Endothelial cell of umbilical vein (primary cell): ENCODE measurements at regions not wholly inside any gene's neighbourhood (a gene's known extent, or its start where the extent isn't known, plus 50 kb on each side); places are given as distances from the start of the nearest gene placed in this dataset.

ENCODE experiments used
- BruUV-seq: library from RNA; stranded (reverse); fragments of 400-500 nt; replicated peaks from 2 replicates; lab custom pipeline; 2021; lab: Mats Ljungman, UMichigan
- CTCF ChIA-PET: fragments of 300-600, 350-600 bp; sonication (Branson Sonifier 250); formaldehyde crosslinking; loops from one replicate; lab custom pipeline; 2021; ENCODE audit warnings: antibody characterized with exemption, inconsistent platforms; lab: Charles Lee
- POLR2A ChIA-PET: fragments of 300-600, 350-600 bp; sonication (Branson Sonifier 250); formaldehyde crosslinking; loops from one replicate; lab custom pipeline; 2021; ENCODE audit warnings: antibody characterized with exemption, inconsistent platforms; lab: Charles Lee
- DNase-seq: peaks from one replicate; pipeline ENCODE4 v3.0.0-alpha.2; 2011; ENCODE audit warnings: low read depth, low spot score
- FAIRE-seq: peaks from 2 replicates; lab custom pipeline; 2011; peaks lifted over from hg19 to GRCh38; lab: Jason Lieb, UNC
- H2AFZ ChIP-seq: 2 replicates; pipeline ENCODE4 v1.6.0; 2012; ENCODE audit warnings: low read depth, low read length, control low read depth, inconsistent platforms
- H3K27ac ChIP-seq: 2 replicates; pipeline ENCODE4 v1.5.1; 2011; ENCODE audit warnings: low read depth, mild to moderate bottlenecking, control low read depth, low read length, moderate library complexity; ENCODE audit not compliant: insufficient read depth
- H3K27me3 ChIP-seq, 2 experiments: 2 replicates each; pipeline versions ENCODE4 v1.6.0 to v1.6.1; 2011; ENCODE audit warnings: low read length in 2 of 2, mixed read lengths in 1 of 2; ENCODE audit not compliant: control insufficient read depth in 2 of 2, insufficient read depth in 2 of 2
- H3K36me3 ChIP-seq, 2 experiments: 2 replicates in 1 of 2; 3 replicates in 1 of 2; pipeline ENCODE4 v1.5.1; 2011; ENCODE audit warnings: low read length in 2 of 2, mild to moderate bottlenecking in 1 of 2, moderate library complexity in 1 of 2; ENCODE audit not compliant: control insufficient read depth in 2 of 2, insufficient read depth in 2 of 2; ENCODE audit errors: extremely low read depth in 1 of 2
- H3K4me1 ChIP-seq: 3 replicates; pipeline ENCODE4 v1.5.1; 2011; ENCODE audit warnings: mild to moderate bottlenecking, low read length; ENCODE audit not compliant: control insufficient read depth, insufficient read depth; ENCODE audit errors: extremely low read depth
- H3K4me2 ChIP-seq: 2 replicates; pipeline ENCODE4 v1.6.1; 2011; ENCODE audit warnings: low read length, control low read depth, mixed read lengths; ENCODE audit not compliant: insufficient read depth
- H3K4me3 ChIP-seq, 3 experiments: fragments of 200-600 bp in 1 of 3; sonication (generic), shearing (Covaris generic) in 1 of 3; replicated peaks in 1 of 3; 2 replicates each; pipeline ENCODE4 v1.5.1; 2011 to 2016; ENCODE audit warnings: control low read depth in 3 of 3, low read length in 3 of 3, mild to moderate bottlenecking in 2 of 3, inconsistent platforms in 1 of 3, low read depth in 1 of 3, moderate library complexity in 1 of 3; ENCODE audit not compliant: insufficient read depth in 1 of 3
- H3K79me2 ChIP-seq: 2 replicates; pipeline ENCODE4 v1.6.0; 2012; ENCODE audit warnings: low read length, inconsistent platforms; ENCODE audit not compliant: control insufficient read depth, insufficient read depth
- H3K9ac ChIP-seq: replicated peaks from 2 replicates; pipeline ENCODE3; 2011; ENCODE audit warnings: low read length, control low read depth; ENCODE audit not compliant: insufficient read depth; ENCODE audit errors: extremely low read depth
- H3K9me1 ChIP-seq: replicated peaks from 3 replicates; pipeline ENCODE4 v1.6.0; 2011; ENCODE audit warnings: mild to moderate bottlenecking, low read length; ENCODE audit not compliant: control insufficient read depth, insufficient read depth; ENCODE audit errors: extremely low read depth
- H3K9me3 ChIP-seq: replicated peaks from 2 replicates; pipeline ENCODE4 v1.5.1; 2012; ENCODE audit warnings: low read length, inconsistent platforms; ENCODE audit not compliant: control insufficient read depth, insufficient read depth
- H4K20me1 ChIP-seq: replicated peaks from 2 replicates; pipeline ENCODE3; 2011; ENCODE audit warnings: mild to moderate bottlenecking, low read length; ENCODE audit not compliant: control insufficient read depth, insufficient read depth; ENCODE audit errors: extremely low read depth
- CTCF ChIP-seq, 2 donors: IDR thresholded peaks; 1 replicate in 1 of 2; 2 replicates in 1 of 2; pipeline ENCODE4 v1.5.1; 2011; ENCODE audit warnings: low read length in 2 of 2, mild to moderate bottlenecking in 2 of 2, moderate library complexity in 2 of 2, control low read depth in 1 of 2, inconsistent platforms in 1 of 2, low read depth in 1 of 2; ENCODE audit not compliant: insufficient read depth in 1 of 2; ENCODE audit errors: extremely low read depth in 1 of 2
- EZH2 ChIP-seq: IDR thresholded peaks from 2 replicates; pipeline ENCODE4 v1.6.1; 2012; ENCODE audit warnings: borderline replicate concordance, low read depth, mild to moderate bottlenecking, moderate library complexity, low read length, inconsistent platforms; ENCODE audit not compliant: severe bottlenecking
- FOS ChIP-seq: IDR thresholded peaks from 2 replicates; pipeline ENCODE4 v1.6.1; 2011; ENCODE audit warnings: mild to moderate bottlenecking, low read length, moderate library complexity, borderline replicate concordance; ENCODE audit not compliant: insufficient read depth
- GATA2 ChIP-seq: IDR thresholded peaks from 2 replicates; pipeline ENCODE4 v1.7.0; 2011; ENCODE audit warnings: low read depth, mild to moderate bottlenecking, moderate library complexity, mixed read lengths, low read length; ENCODE audit not compliant: insufficient read length, insufficient read depth
- JUN ChIP-seq: IDR thresholded peaks from 2 replicates; pipeline ENCODE4 v1.6.1; 2011; ENCODE audit warnings: borderline replicate concordance, low read depth; ENCODE audit not compliant: insufficient read length, insufficient read depth
- MAX ChIP-seq: IDR thresholded peaks from 2 replicates; pipeline ENCODE4 v1.6.1; 2011; ENCODE audit not compliant: insufficient read depth, insufficient read length
- MYC ChIP-seq: IDR thresholded peaks from one replicate; pipeline ENCODE4 v1.6.1; 2011; ENCODE audit warnings: mild to moderate bottlenecking, low read depth, low read length
- POLR2A ChIP-seq: IDR thresholded peaks from 2 replicates; pipeline ENCODE4 v1.6.1; 2012; ENCODE audit warnings: low read depth, mild to moderate bottlenecking, control low read depth, low read length
- POLR2AphosphoS5 ChIP-seq: IDR thresholded peaks from 2 replicates; pipeline ENCODE4 v1.6.1; 2012; ENCODE audit warnings: low read depth, mild to moderate bottlenecking, control low read depth, low read length, moderate library complexity; ENCODE audit not compliant: insufficient read depth
- dilution Hi-C: fragments of 300-500 bp; cut with MboI; formaldehyde crosslinking; loops from one replicate; pipeline ENCODE4 v1.15.0; 2019; ENCODE audit warnings: low sequenced_read_pairs; ENCODE audit not compliant: extremely low pct_ligation_motif_present
- intact Hi-C: fragments of 100-400 bp; cut with micrococcal nuclease; formaldehyde crosslinking; loops from one replicate; pipeline ENCODE4 v1.10.0; 2022

- dilution Hi-C loops (no loop called here), intact Hi-C loops (no loop called here)
- H3K9ac ChIP-seq = no peak overlapping the region
- H3K4me3 ChIP-seq = no peak overlapping the region
- no peaks in the 10 kb centered on the region for H3K36me3 ChIP-seq
- no peaks in the 10 kb centered on the region for H3K27me3 ChIP-seq
- H3K27ac ChIP-seq = no peak overlapping the region
- no peaks in the 10 kb centered on the region for H3K79me2 ChIP-seq
- no peak for TF ChIP-seq JUN
- no peak for TF ChIP-seq CTCF (IDR thresholded peaks at IDR 0.05; ENCODE audit: extremely low read depth in 1 of 2, insufficient read depth in 1 of 2, low read depth in 1 of 2, low read length in 2 of 2)
- TF ChIP-seq MYC = no peak
- no peak for TF ChIP-seq GATA2
- no peak for TF ChIP-seq FOS
- TF ChIP-seq MAX = no peak
- TF ChIP-seq POLR2A = no peak
- TF ChIP-seq POLR2AphosphoS5 = no peak
- no peak for TF ChIP-seq EZH2
- no peak overlapping the region for H3K4me2 ChIP-seq
- H2AFZ ChIP-seq = no peak overlapping the region
- peaks cover 2% of the 10 kb centered on the region for H3K9me3 ChIP-seq
- ChIA-PET POLR2A (no interaction called here), CTCF (no interaction called here)
- H3K9me1 ChIP-seq = no peaks in the 10 kb centered on the region
- DNase-seq (no peak), FAIRE-seq (no peak)
- no TSS peak for BruUV-seq
- H3K4me1 ChIP-seq = no peaks in the 10 kb centered on the region
- H4K20me1 ChIP-seq = no peaks in the 10 kb centered on the region
These were observed 120.6 kb downstream of the DIRAS2 start for GRCh38 chr9:90521811-90522570.
